K562 (cell line): ENCODE measurements at regions not wholly inside any gene's neighbourhood (a gene's known extent, or its start where the extent isn't known, plus 50 kb on each side); places are given as distances from the start of the nearest gene placed in this dataset.

Source experiments
- SETDB1 ChIP-seq: IDR thresholded peaks from one replicate; pipeline ENCODE4 v1.6.1; 2012; ENCODE audit warnings: low read length, control low read depth, inconsistent platforms
- ZNF121 ChIP-seq: sonication (generic); formaldehyde crosslinking; conservative IDR thresholded peaks from 2 replicates; pipeline ENCODE4 v1.8.0; 2022; ENCODE audit warnings: missing genetic modification reagents
- TF ChIP-seq, protein P1 (sequence below), 2 experiments: fragments of 450-650 bp; formaldehyde crosslinking in 1 of 2; IDR thresholded peaks; 2 replicates each; pipeline versions ENCODE4 v1.4.0 to v1.6.1; 2014 to 2020; ENCODE audit warnings: mild to moderate bottlenecking in 2 of 2, borderline replicate concordance in 1 of 2, low read depth in 1 of 2

DNA sequence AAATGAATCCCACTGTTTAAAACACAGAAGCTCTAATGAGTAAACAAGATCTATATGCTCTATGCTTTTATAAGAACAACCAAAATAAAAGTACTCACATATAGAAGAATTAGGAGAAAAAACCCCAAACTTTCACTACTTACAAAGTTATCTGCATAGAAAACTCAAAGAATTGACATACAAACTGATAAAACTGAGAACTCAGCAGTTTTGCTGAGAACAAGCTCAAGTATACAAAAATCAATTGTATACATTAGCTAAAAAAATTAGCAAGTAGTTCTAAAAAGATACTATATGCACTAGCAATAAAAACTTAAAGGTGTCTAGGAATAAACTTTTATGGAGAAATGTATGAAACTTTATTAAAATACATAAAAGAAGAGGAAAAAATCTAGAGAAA, 186.2 kb upstream of the KAZN start (continued):
- TF ChIP-seq, protein P1, sequence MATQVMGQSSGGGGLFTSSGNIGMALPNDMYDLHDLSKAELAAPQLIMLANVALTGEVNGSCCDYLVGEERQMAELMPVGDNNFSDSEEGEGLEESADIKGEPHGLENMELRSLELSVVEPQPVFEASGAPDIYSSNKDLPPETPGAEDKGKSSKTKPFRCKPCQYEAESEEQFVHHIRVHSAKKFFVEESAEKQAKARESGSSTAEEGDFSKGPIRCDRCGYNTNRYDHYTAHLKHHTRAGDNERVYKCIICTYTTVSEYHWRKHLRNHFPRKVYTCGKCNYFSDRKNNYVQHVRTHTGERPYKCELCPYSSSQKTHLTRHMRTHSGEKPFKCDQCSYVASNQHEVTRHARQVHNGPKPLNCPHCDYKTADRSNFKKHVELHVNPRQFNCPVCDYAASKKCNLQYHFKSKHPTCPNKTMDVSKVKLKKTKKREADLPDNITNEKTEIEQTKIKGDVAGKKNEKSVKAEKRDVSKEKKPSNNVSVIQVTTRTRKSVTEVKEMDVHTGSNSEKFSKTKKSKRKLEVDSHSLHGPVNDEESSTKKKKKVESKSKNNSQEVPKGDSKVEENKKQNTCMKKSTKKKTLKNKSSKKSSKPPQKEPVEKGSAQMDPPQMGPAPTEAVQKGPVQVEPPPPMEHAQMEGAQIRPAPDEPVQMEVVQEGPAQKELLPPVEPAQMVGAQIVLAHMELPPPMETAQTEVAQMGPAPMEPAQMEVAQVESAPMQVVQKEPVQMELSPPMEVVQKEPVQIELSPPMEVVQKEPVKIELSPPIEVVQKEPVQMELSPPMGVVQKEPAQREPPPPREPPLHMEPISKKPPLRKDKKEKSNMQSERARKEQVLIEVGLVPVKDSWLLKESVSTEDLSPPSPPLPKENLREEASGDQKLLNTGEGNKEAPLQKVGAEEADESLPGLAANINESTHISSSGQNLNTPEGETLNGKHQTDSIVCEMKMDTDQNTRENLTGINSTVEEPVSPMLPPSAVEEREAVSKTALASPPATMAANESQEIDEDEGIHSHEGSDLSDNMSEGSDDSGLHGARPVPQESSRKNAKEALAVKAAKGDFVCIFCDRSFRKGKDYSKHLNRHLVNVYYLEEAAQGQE (IDR thresholded peaks at IDR 0.05; ENCODE audit: borderline replicate concordance): no peak
- TF ChIP-seq, protein P1 (CRISPR knock-in tag; IDR thresholded peaks at IDR 0.05; ENCODE audit: low read depth): no peak
- TF ChIP-seq SETDB1 (no peak), ZNF121 (no peak)
